GM12878 (cell line): ENCODE measurements at regions not wholly inside any gene's neighbourhood (a gene's known extent, or its start where the extent isn't known, plus 50 kb on each side); places are given as distances from the start of the nearest gene placed in this dataset.

ENCODE experiments used
- CHD4 ChIP-seq: fragments of 200-600 bp; sonication (generic); IDR thresholded peaks from 2 replicates; pipeline ENCODE4 v1.6.1; 2016; ENCODE audit warnings: mild to moderate bottlenecking
- JUND ChIP-seq: IDR thresholded peaks from 2 replicates; pipeline ENCODE4 v1.6.1; 2012; ENCODE audit warnings: low read depth, mild to moderate bottlenecking, low read length, improper control_type of control experiment, moderate library complexity
- NBN ChIP-seq: fragments of 450-650 bp; IDR thresholded peaks from 2 replicates; pipeline ENCODE4 v1.6.1; 2016
- POLR2A ChIP-seq: IDR thresholded peaks from 2 replicates; pipeline ENCODE4 v1.6.1; 2011; ENCODE audit warnings: low read depth, mild to moderate bottlenecking, low read length
- SMC3 ChIP-seq: IDR thresholded peaks from 2 replicates; pipeline ENCODE4 v1.6.1; 2011; ENCODE audit warnings: low read length, improper control_type of control experiment, borderline replicate concordance
- SREBF1 ChIP-seq: IDR thresholded peaks from 2 replicates; pipeline ENCODE4 v1.6.1; 2012; ENCODE audit warnings: mild to moderate bottlenecking, low read length
- SRF ChIP-seq, 2 experiments: IDR thresholded peaks; 2 replicates each; pipeline ENCODE4 v1.6.1; 2011; ENCODE audit warnings: low read depth in 2 of 2, low read length in 2 of 2, mild to moderate bottlenecking in 1 of 2, moderate library complexity in 1 of 2
- ZSCAN29 ChIP-seq: fragments of 450-650 bp; IDR thresholded peaks from 2 replicates; pipeline ENCODE4 v1.6.1; 2017; ENCODE audit warnings: mild to moderate bottlenecking, moderate library complexity
- TF ChIP-seq, protein P1 (sequence below): IDR thresholded peaks from 2 replicates; pipeline ENCODE4 v1.6.1; 2012; ENCODE audit warnings: low read depth, low read length, improper control_type of control experiment

DNA sequence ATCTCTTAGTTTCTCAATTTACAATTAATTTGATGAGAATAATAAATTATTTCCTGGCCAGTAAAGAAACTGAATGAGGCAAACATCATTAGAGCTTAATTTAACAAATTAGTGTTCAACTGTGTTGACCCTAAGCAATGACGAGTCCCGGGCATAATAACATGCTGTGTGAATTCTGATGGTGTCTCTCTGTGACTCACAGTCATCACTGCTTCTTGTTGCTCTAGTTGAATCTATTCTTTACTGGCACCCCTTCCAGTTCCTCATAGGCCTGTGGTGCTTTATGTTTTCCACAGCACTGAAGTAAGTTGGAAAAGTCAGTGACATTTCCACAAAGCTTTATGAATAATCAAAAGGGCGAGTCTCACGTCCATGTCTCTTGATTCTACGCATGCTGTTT, 57.7 kb upstream of the SLC7A11 start:
- no peak for TF ChIP-seq SREBF1
- no peak for TF ChIP-seq SRF (IDR thresholded peaks at IDR 0.05; ENCODE audit: low read depth in 2 of 2, low read length in 2 of 2)
- TF ChIP-seq, protein P1, sequence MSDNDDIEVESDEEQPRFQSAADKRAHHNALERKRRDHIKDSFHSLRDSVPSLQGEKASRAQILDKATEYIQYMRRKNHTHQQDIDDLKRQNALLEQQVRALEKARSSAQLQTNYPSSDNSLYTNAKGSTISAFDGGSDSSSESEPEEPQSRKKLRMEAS: no peak
- no peak for TF ChIP-seq NBN
- no peak for TF ChIP-seq CHD4
- TF ChIP-seq POLR2A: no peak
- TF ChIP-seq SMC3: no peak
- TF ChIP-seq ZSCAN29: no peak
- TF ChIP-seq JUND: no peak
